GF-D8 (cell line): ENCODE measurements at regions not wholly inside any gene's neighbourhood (a gene's known extent, or its start where the extent isn't known, plus 50 kb on each side); places are given as distances from the start of the nearest gene placed in this dataset.

Experiments used
- DNase-seq: peaks from one replicate; lab custom pipeline; 2025; lab: John Stamatoyannopoulos, UW

DNA sequence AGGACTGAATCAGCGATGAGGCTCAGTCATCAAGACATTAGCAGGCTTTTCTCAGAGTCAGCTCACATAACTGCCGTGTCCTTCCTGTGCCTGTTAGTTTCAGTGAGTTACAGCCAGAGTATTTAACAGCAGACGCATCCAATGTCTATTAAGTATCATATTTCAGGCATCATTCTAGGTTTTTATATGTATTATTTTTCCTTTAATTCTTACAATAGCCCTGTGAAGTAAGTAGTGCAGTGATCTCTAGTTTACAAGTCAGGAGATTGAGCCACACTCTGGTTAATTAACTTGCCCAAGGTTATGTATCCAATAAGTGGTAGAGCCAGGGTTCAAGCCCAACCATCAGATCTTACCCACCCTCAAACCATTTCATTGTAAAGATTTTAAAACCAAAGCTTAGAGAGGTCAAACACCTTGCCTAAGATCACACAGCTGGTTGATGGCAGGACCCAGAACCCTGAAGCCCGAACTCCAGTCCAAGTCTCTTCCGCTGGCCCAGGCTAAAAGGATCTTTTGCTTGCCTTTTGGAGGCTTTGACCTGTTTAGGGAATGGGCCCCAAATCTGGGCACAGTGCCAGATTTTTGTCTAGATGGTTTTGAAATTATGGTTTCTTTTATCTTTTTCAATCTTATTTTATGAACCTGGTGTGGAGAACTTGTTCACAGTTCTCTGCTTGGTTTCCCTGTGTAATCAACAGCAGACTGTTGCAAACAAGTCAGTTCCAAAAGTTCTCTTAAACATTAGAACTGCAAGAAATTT lies 261.2 kb upstream of the CLINT1 start:
- no peak for DNase-seq

DNA sequence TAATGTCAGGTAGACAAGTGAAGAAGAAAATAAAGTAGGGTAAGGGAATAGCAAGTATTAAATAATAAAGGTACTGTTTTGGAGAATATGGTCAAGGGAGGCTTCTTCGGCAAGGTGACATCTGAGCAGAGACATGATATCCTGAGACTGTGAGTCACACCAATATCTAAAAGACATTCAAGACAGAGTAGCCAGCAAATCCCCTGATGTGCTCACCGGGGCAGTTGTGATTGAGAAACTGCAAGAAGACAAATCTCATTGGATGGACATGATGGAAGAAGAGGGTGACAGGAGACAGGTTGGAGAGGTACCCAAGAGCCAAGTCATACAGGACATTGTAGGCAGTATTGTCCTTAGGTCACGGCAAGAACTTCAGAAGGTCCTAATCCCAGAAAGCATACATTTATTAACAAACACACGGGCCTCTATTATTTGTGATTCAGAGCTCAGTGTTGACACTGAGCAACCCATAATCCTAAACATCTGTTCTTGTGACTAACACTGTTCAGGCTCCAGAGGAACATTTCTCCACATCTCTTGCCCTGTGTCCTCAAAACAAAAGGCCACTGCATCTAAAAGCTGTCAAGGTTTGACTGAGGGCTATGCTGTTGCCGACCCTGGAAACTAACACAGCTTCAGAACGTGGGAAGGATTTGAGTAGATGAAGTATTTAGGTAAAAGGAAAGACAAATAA lies 258.7 kb upstream of the CLINT1 start:
- DNase-seq = no peak

DNA sequence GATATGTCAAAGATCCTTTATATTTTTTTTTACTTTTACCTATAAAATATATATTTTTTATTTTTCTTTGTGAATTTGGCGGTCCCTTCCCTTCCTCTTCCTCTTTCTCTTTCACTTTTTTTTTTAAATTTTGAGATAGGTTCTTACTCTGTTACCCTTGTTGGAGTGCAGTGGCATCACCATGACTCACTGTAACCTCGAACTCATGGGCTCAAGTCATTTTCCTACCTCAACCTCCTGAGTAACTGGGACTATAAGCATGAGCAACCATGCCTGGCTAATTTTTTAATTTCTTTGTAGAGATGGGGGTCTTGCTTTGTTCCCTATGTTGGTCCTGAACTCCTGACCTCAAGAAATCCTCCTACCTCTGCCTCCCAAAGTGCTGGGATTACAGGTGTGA lies 258.0 kb upstream of the CLINT1 start:
- DNase-seq = no peak

DNA sequence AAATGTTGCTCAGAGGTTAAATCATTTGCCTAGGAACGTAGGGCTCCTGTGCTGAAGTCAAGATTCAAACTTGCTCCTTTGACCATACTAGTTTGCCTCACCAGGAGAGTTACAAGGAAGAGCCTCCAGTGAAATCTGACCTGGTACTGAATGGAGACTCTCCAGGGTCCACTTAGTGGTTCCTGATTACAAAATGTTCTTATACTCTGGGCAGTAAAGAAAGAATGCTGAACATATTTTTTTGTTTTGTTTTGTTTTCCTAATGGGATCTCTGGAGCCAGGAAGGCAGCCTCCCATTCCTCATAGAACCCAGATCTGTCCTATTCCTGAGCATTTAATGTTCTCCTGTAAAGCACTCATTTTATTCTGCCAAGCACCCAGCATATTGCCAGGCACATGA lies 256.5 kb upstream of the CLINT1 start:
- DNase-seq = no peak

DNA sequence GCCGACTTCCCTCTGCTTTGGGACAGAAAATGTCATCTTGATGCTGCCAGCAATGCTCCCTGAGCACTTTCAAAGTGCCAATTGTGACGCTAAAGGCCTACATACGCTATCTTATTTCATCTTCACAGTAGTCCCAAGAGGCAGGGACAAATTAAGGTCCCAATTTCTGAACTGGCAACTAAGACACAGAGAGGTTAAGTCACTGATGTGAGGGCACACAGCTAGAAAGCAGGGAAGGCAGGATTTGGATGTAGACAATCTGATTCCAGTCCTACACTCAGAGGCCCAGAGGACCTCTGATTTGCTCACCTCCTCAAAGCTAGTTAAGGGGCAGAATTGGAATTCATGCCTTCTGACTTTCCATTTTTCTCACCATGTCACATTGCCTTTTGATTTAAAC lies 249.2 kb upstream of the CLINT1 start:
- no peak for DNase-seq

DNA sequence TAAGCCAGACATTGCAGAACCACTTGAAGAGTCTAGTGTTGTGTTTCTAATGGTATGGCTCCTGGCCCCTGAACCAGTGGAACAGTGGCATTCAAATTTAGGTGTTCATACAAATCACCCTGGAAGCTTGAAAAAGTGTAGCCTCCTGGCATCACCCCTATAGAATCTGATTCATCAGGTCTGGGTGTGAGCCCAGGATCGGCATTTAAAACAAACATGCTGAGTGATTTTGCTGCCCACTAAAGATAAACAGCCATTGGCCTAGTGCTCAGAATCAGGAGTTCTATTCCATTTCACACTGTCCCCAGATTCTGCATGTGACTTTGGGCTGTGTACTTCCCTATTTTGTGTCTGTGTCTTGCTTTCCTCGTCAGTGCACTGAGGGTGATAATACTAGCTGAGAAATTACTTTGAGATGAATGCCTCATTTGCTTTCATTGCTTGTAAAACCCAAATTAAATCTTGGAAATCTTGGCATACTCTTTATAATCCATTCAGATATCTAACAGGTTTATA lies 241.5 kb upstream of the CLINT1 start:
- DNase-seq = no peak

DNA sequence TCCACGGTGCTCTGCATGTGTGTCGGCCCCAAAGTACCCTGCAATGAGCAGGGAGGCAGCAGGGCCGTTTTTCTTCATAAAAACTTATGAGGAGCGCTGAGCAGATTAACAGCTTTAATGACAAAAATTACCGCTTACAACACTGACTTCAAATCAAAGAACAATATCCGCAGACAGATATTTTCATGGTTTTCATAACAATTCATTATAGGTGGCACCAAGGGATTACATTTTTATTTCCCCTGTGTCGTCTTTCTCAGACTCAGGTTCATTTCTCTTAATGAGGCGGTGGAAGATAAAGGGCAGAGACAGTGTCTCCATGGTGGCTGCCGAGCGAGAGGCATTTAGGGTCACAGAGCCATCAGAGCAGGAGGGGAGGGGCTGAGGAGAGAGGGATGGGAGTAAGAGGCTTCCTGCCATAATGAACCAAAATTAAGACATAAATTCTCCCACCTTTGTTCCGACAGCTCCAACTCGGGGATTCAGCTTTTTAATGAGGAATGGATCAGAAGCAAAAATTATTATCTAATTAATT lies 240.7 kb upstream of the CLINT1 start:
- no peak for DNase-seq

DNA sequence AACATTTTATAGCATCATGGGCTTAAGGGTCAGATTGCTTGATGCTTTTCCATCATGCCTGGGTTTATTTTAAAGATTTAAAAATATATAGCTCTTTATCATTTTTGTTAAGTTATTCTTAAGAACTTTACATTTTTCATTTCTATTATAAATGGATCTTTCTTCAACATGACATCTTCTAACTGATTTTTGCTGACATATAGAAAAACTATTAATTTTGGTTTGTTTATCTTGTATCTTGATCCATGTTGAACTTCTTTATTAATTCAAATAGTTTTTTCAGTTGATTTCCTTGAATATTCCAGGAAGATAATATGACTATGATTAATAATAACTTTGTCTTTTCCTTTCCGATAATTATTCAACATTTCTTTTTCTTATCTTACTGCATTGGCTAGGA lies 237.9 kb upstream of the CLINT1 start:
- no peak for DNase-seq

DNA sequence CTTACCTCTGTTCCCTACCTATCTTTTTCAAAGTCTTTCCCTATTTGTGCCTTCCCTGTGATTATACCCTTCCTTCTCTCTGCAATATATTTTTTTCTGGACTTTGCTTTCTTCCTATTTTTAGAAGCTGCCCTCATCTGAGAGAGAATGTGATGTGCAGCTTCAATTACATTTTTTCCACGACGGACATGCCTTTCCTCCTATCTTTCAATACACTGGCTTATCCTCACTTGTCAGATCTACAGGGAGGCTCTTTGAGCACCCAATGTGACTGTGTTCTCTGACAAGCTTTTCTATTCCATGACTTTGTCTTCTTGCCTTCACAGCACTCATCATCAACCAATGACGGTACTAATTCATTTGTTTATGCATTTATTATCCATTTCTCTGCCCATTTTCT lies 227.9 kb upstream of the CLINT1 start:
- no peak for DNase-seq

DNA sequence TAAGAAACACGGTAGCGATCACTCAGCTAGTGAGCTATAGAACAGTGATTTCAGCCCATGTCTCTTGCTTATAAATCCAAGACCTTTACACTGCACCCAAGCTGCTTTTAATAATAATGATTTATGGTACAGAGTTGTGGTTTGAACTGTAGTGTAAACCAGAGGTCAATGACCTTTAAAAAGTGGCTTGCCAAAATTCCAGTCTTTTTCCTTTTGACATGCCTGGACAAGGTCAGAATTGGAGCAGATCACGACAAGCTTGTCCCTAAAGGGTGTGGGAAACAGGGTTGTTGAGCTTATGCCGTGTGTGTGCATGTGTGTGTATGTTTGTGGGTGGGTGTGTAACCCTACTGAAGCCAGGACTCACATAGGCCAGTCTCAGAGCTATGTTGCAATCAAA lies 225.3 kb upstream of the CLINT1 start:
- no peak for DNase-seq

DNA sequence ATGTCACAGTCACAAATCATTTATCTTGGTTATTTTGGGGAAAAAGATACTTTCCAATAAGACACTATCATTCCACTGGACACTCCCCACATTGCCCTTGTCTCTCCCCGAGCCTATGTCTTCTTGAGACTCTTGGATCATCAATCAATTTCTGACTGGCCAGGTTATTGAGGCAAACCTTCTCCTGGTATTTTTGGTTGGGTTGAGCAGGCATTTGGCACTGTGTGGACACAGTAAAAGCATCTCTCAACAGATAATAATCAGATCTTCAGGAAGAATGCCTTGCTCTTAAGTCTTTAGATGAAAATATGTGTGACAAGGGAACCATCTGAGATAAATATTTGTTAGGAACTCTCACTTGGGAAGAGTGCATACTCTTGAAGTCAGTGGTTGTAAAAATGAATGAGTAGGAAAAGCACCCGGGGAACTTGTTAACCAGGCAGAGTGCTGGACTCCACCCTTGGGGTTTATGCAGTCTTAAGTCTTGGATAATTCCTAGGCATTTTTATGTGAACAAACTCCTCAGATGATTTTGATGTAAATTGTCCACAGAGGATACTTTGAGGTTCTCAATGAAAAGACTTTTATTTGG lies 223.8 kb upstream of the CLINT1 start:
- no peak for DNase-seq

DNA sequence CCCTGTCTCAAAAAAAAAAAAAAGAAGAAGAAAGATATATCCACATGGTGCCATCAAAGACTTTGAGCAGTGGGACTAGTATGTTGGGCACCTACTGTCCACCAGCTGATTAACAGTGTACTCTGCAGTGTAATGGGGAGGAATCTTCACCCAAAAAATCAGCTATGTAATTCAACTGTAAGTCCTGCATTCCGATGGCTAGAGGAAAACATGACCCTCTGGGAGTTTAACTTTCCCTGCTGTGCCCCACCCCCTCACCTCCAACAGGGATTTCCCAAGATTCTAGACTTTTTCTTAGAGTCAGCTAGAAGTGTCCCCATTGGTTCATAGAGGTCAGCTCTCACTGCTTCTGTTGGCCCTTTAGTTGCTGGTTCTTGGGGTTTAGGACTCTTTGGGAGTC lies 221.2 kb upstream of the CLINT1 start:
- no peak for DNase-seq

DNA sequence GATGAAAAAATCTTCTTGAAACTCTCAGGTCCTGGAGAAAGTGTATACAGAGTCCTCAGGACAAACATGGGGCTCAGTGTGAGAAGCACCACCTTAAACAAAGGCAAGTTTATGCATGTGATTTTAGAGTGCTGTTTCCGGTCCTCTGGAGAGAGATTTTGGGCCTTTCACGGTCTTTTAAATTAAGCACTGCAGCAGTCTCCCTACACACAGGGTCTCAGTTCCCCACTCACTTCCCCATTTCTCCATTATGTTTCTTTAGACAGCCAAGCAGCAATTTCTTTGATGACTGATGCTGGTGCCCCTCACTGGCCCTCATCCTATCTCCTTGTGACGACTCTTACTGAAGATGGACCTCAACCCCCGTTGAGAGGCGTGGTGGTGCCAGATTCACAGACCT lies 220.2 kb upstream of the CLINT1 start:
- DNase-seq = no peak

DNA sequence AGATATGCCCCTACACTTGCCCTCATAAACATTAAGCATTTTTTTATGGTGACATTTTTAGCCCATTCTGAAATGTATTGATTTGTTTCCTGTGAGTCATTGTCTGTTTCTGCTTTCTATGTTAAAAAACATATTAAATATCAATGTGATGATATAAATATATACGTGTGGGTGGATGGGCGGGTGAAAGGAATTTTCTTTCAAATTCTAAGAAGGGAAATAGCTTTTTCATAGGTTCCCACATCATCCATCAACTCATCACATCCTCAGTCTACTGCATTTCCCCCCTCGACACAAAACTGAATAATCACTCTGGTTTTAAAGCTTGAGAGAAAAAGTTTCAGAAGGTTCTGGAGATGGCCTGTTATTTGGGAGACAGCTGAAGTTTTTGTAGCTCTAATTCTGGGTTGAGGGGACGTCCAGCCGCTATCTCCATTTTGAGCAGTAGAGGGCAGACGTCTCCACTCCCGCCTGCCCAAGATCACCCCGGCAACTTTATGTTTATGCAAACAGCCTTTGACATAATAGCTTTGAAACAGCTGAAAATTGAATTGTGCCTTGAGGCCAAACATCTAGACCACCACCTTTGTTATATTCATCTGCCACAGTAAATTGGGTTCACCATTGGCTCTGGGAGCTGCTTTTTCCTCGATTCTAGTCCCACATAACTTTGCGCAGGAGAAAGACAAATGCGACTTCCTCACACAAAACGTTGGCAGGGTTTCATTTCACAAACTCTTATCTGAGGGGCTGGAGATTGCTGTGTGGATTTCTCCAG lies 216.2 kb upstream of the CLINT1 start:
- no peak for DNase-seq

DNA sequence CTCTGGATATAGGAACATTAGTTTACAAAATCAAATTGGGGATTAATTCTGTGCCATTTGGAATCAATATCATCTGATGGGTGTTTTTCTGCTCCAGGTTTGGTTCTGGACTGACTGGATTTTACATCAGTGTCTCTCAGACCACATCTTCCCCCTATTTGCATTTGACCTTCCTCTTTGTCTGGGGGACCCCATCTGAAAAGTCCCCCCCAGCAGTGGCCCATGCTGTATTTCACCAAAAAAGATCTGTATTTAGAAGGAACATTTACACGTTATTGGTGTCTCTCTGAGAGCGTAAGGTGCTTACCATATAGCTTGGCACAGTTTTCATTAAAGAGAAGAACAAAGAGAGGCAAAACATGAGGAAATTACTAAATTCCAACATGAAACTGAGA lies 215.6 kb upstream of the CLINT1 start:
- no peak for DNase-seq

DNA sequence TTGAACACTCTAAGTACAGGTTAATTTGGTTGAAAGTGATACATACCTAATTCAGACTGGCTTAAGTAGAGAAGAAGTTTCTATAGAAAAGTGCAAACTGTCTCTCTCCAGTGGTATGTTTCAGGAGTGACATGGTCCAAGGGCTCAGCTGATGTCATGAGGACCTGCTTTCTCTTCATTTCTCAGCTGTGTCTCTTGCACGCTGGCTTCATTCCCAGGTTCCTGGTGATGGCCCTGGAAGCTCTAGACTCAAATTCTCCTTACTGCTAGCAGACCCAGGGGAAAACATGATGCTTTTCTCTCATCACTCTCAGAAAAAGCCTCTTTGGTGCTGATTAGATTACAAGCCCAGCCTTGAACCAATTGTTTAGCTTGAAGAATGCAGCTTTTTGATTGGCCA lies 211.9 kb upstream of the CLINT1 start:
- no peak for DNase-seq

DNA sequence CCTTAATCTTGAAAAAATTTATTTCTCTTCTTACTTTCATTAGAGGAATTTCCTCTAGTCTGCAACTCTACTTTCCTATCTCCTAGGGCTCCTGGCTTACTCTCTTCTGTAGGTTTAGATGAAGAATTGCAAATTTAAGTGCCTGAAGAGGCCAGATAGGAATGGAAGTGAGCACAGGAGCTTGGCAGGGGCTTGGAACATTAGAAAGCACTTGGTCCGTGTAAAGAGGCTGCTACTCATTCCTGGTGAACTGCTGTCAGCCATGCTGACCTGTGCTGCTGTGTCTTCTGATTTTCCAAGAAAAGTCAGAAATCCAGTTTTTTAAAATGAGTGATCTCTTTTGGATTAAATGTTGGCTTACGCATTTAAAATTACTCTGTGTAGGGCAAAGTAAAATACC lies 210.9 kb upstream of the CLINT1 start:
- no peak for DNase-seq

DNA sequence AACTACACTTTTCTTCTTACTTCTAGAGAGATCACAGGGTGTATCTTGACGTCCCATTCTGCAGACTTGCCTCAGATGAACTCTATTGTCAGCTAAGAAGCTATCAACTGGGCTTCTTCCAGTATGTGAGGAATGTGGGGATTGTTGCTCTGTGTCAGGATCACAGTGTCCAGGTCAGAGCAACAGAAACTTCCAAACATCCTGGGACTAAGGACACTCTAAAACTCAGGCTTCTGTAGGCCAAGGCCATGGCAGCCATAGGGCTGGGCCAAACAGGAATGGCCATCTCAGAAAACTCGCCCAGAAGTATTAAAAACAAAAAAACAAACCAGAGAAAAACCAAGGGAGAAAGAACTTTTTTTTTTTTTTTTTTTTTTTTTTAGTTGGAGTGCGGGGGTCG lies 210.0 kb upstream of the CLINT1 start:
- DNase-seq = no peak

DNA sequence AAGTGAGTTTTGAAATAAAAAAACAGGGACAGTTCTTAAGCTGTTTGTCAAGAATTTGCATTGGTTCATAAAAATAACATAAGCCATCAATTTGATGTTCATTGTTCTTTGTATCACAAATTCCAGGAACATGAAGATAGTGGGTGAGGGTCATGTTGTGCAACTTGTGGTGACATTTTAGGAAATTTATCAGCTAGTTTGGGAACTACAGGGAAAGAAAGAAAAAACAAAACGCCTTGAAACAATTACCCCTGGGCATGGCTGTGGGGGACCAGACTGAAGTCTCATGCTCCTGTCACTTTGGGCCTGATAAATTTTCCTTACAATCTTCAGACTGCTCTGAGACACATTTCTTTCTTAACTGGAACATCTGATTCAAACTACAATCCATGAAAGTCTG lies 207.1 kb upstream of the CLINT1 start:
- DNase-seq = no peak

DNA sequence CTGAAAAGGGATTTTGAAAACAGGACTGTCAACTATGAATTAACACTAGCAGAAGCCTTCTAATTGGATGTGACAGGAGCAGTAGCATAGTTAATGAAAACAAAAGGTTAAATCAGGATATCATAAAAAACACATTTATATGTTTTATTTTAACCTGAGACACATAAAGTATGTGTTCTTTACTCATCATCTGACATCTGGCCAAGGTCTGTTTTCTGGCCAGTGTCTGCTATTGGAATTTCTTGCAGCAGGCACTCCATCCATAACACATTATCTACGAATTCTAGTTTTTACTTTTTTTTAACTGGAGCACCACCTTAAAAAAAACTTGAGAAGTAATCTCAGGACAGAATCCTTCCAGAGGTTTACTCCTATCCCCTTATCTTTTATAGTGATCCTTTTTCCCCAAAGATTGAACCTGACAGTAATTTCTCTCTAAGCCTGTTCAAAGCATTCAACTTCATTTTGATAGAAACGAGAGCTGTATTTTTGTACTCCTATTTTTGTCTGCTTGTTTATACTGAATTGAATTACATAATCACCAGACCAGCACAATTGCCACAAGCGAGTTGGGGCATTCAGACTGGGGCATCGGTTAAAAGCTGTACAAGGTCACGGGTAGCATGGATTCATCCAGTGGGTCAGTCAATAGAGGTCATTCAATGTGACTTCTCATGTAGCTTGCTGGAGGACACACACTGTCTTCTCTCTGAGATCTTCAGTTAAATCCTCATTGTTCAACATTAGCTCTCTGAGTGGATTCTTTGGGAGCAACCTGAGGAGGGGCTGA lies 205.6 kb upstream of the CLINT1 start:
- DNase-seq = no peak

DNA sequence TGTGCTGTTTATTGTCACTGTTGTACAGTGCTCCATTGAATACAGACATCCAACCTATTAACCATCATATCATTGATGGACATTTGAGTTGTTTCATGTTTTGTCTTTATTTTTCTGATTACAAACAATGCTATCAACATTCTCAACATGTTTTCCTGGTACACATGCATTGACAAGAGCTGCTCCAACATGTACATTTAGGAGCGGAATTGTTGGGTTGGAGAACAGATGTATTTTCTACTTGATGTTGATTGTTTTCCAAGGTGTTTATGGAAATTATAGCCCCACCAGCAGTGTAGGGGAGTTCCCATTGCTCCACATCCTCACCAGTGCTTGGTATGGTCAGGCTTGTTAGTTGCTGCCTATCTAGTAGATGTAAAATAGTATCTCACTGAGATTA lies 204.1 kb upstream of the CLINT1 start:
- DNase-seq = no peak
